Mononuclear cell (primary cell): ENCODE measurements at regions not wholly inside any gene's neighbourhood (a gene's known extent, or its start where the extent isn't known, plus 50 kb on each side); places are given as distances from the start of the nearest gene placed in this dataset.

Experiments used
- H3K27me3 ChIP-seq: 2 replicates; pipeline ENCODE4 v1.6.0; 2011; ENCODE audit warnings: low read length, control low read depth; ENCODE audit not compliant: insufficient read depth
- H3K4me1 ChIP-seq: 2 replicates; pipeline ENCODE4 v1.5.1; 2011; ENCODE audit warnings: mild to moderate bottlenecking, low read length, control low read depth; ENCODE audit not compliant: insufficient read depth
- H3K4me3 ChIP-seq: 2 replicates; pipeline ENCODE4 v1.5.1; 2011; ENCODE audit warnings: mild to moderate bottlenecking, low read length, moderate library complexity
- H3K9me3 ChIP-seq: 2 replicates; pipeline ENCODE4 v1.5.1; 2011; ENCODE audit warnings: low read depth, mild to moderate bottlenecking, control low read depth, low read length

GRCh38 chr17:70763018-70763417 is 593.7 kb downstream of the KCNJ2 start:
- H3K27me3 ChIP-seq: no peaks in the 10 kb centered on the region
- H3K9me3 ChIP-seq: no peaks in the 10 kb centered on the region
- no peak overlapping the region for H3K4me3 ChIP-seq

GRCh38 chr17:70767102-70767701 is 597.9 kb downstream of the KCNJ2 start:
- Histone ChIP-seq H3K9me3 (no peaks in the 10 kb centered on the region), H3K4me1 (no peaks in the 10 kb centered on the region), H3K4me3 (no peak overlapping the region), H3K27me3 (no peaks in the 10 kb centered on the region)

More at GRCh38 chr17:70763018-70763417, 593.7 kb downstream of the KCNJ2 start:
- no peaks in the 10 kb centered on the region for H3K4me1 ChIP-seq

GRCh38 chr17:70769956-70770355 is 600.6 kb downstream of the KCNJ2 start:
- H3K9me3 ChIP-seq: no peaks in the 10 kb centered on the region
- H3K4me1 ChIP-seq: no peaks in the 10 kb centered on the region
- H3K4me3 ChIP-seq: no peak overlapping the region
- H3K27me3 ChIP-seq: no peaks in the 10 kb centered on the region

- H3K4me1 ChIP-seq: no peaks in the 10 kb centered on the region
- H3K9me3 ChIP-seq: no peaks in the 10 kb centered on the region
- no peak overlapping the region for H3K4me3 ChIP-seq
- H3K27me3 ChIP-seq: no peaks in the 10 kb centered on the region
These were observed 602.6 kb downstream of the KCNJ2 start for GRCh38 chr17:70771804-70772386.

GRCh38 chr17:70772761-70773160 is 603.4 kb downstream of the KCNJ2 start:
- H3K4me1 ChIP-seq: no peaks in the 10 kb centered on the region
- no peak overlapping the region for H3K4me3 ChIP-seq
- H3K9me3 ChIP-seq: no peaks in the 10 kb centered on the region
- no peaks in the 10 kb centered on the region for H3K27me3 ChIP-seq

GRCh38 chr17:70773258-70773657 is 603.9 kb downstream of the KCNJ2 start:
- Histone ChIP-seq H3K27me3 (no peaks in the 10 kb centered on the region), H3K4me3 (no peak overlapping the region), H3K4me1 (no peaks in the 10 kb centered on the region), H3K9me3 (no peaks in the 10 kb centered on the region)

GRCh38 chr17:70774339-70775117 is 605.2 kb downstream of the KCNJ2 start:
- no peak overlapping the region for H3K4me3 ChIP-seq
- H3K27me3 ChIP-seq: no peaks in the 10 kb centered on the region
- no peaks in the 10 kb centered on the region for H3K4me1 ChIP-seq
- H3K9me3 ChIP-seq: no peaks in the 10 kb centered on the region

GRCh38 chr17:70775679-70776078 is 606.3 kb downstream of the KCNJ2 start:
- no peaks in the 10 kb centered on the region for H3K4me1 ChIP-seq
- H3K27me3 ChIP-seq: no peaks in the 10 kb centered on the region
- H3K4me3 ChIP-seq: no peak overlapping the region
- H3K9me3 ChIP-seq: no peaks in the 10 kb centered on the region

- Histone ChIP-seq H3K4me3 (no peak overlapping the region), H3K9me3 (no peaks in the 10 kb centered on the region), H3K27me3 (no peaks in the 10 kb centered on the region), H3K4me1 (no peaks in the 10 kb centered on the region)
These were observed 607.1 kb downstream of the KCNJ2 start for GRCh38 chr17:70776441-70776840.

- H3K27me3 ChIP-seq: no peaks in the 10 kb centered on the region
- H3K4me3 ChIP-seq: no peak overlapping the region
- H3K9me3 ChIP-seq: no peaks in the 10 kb centered on the region
- no peaks in the 10 kb centered on the region for H3K4me1 ChIP-seq
These were observed 610.7 kb downstream of the KCNJ2 start for GRCh38 chr17:70780031-70780430.

- Histone ChIP-seq H3K4me3 (no peak overlapping the region), H3K9me3 (peaks cover 4% of the 10 kb centered on the region), H3K27me3 (no peaks in the 10 kb centered on the region)
These were observed 616.7 kb downstream of the KCNJ2 start for GRCh38 chr17:70786081-70786480.

GRCh38 chr17:70787721-70788300 is 618.5 kb downstream of the KCNJ2 start:
- H3K9me3 ChIP-seq: peaks cover 4% of the 10 kb centered on the region
- H3K27me3 ChIP-seq: no peaks in the 10 kb centered on the region
- no peaks in the 10 kb centered on the region for H3K4me1 ChIP-seq
- no peak overlapping the region for H3K4me3 ChIP-seq

More at GRCh38 chr17:70786081-70786480, 616.7 kb downstream of the KCNJ2 start:
- no peaks in the 10 kb centered on the region for H3K4me1 ChIP-seq

GRCh38 chr17:70791748-70792443 is 622.6 kb downstream of the KCNJ2 start:
- no peaks in the 10 kb centered on the region for H3K4me1 ChIP-seq
- no peak overlapping the region for H3K4me3 ChIP-seq
- H3K9me3 ChIP-seq: peaks cover 4% of the 10 kb centered on the region
- H3K27me3 ChIP-seq: no peaks in the 10 kb centered on the region

- H3K4me3 ChIP-seq: no peak overlapping the region
- no peaks in the 10 kb centered on the region for H3K27me3 ChIP-seq
- no peaks in the 10 kb centered on the region for H3K4me1 ChIP-seq
- H3K9me3 ChIP-seq: peaks cover 1% of the 10 kb centered on the region
These were observed 625.4 kb downstream of the KCNJ2 start for GRCh38 chr17:70794738-70795137.

GRCh38 chr17:70795620-70796019 is 626.3 kb downstream of the KCNJ2 start:
- Histone ChIP-seq H3K27me3 (no peaks in the 10 kb centered on the region), H3K9me3 (no peaks in the 10 kb centered on the region), H3K4me3 (no peak overlapping the region), H3K4me1 (no peaks in the 10 kb centered on the region)
